ENCODE measurements at regions not wholly inside any gene's neighbourhood (a gene's known extent, or its start where the extent isn't known, plus 50 kb on each side); places are given as distances from the start of the nearest gene placed in this dataset.

DNA sequence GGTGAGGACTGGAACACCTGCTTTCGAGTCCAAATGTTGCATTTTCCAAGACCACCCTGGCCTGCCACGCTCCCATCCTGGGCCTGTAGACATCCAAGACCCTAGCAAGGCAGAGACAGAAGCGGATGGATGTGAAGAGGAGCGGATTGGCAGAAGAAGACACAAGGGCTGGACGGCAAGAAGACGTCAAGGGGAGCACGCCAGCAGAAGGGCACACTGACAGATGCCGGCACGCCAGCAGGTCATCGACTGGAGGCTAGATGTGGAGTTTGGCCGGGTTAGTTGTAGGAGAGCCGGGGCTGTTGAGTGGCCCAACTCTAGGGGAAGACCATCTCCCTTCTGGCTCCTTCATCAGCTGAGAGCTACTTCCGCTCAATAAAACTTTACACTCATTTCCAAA is 251.6 kb downstream of the ZWINT start:
- TF ChIP-seq CTCF (IDR thresholded peaks at IDR 0.05) (no peak), EZH2 (IDR thresholded peaks at IDR 0.05) (no peak)

Measured in neural progenitor cell (in vitro differentiated cells).